Astrocyte (in vitro differentiated cells and primary cell): ENCODE measurements at regions not wholly inside any gene's neighbourhood (a gene's known extent, or its start where the extent isn't known, plus 50 kb on each side); places are given as distances from the start of the nearest gene placed in this dataset.

Experiments
- DNase-seq: peaks from one replicate; pipeline ENCODE4 v3.0.0-alpha.2; 2010; ENCODE audit warnings: low read depth
- FAIRE-seq: peaks from 2 replicates; lab custom pipeline; 2011; peaks lifted over from hg19 to GRCh38; lab: Jason Lieb, UNC
- H2AFZ ChIP-seq: 2 replicates; pipeline ENCODE4 v1.6.0; 2012; ENCODE audit warnings: low read depth, low read length, inconsistent platforms
- H3K27ac ChIP-seq: 2 replicates; pipeline ENCODE4 v1.5.1; 2011; ENCODE audit warnings: low read depth, low read length, inconsistent platforms
- H3K27me3 ChIP-seq: 2 replicates; pipeline ENCODE4 v1.6.0; 2011; ENCODE audit warnings: low read length, inconsistent platforms; ENCODE audit not compliant: insufficient read depth
- H3K36me3 ChIP-seq: 2 replicates; pipeline ENCODE4 v1.5.1; 2011; ENCODE audit warnings: low read length, inconsistent platforms; ENCODE audit not compliant: insufficient read depth
- H3K4me1 ChIP-seq: 2 replicates; pipeline ENCODE4 v1.5.1; 2011; ENCODE audit warnings: low read length, inconsistent platforms; ENCODE audit not compliant: insufficient read depth
- H3K4me2 ChIP-seq: 2 replicates; pipeline ENCODE4 v1.6.0; 2012; ENCODE audit warnings: low read length, inconsistent platforms
- H3K4me3 ChIP-seq: 2 replicates; pipeline ENCODE4 v1.5.1; 2011; ENCODE audit warnings: low read depth, mild to moderate bottlenecking, low read length, inconsistent platforms; ENCODE audit not compliant: insufficient read depth
- H3K79me2 ChIP-seq: 2 replicates; pipeline ENCODE4 v1.6.0; 2012; ENCODE audit warnings: mild to moderate bottlenecking, low read length, inconsistent platforms; ENCODE audit not compliant: insufficient read depth
- H3K9ac ChIP-seq: 2 replicates; pipeline ENCODE4 v1.6.0; 2012; ENCODE audit warnings: mild to moderate bottlenecking, low read length, inconsistent platforms
- H3K9me3 ChIP-seq: 2 replicates; pipeline ENCODE4 v1.5.1; 2012; ENCODE audit warnings: low read depth, mild to moderate bottlenecking, low read length, inconsistent platforms; ENCODE audit not compliant: insufficient read depth
- H4K20me1 ChIP-seq: 2 replicates; pipeline ENCODE4 v1.6.0; 2012; ENCODE audit warnings: low read length, inconsistent platforms; ENCODE audit not compliant: insufficient read depth
- H3K27ac Mint-ChIP-seq: one replicate; pipeline ENCODE4 v1.8.0; 2021; ENCODE audit warnings: mild to moderate bottlenecking, mixed read lengths; ENCODE audit not compliant: unreplicated experiment
- H3K27me3 Mint-ChIP-seq: one replicate; pipeline ENCODE4 v1.8.0; 2021; ENCODE audit warnings: low read depth, mixed read lengths; ENCODE audit not compliant: unreplicated experiment
- H3K36me3 Mint-ChIP-seq: one replicate; pipeline ENCODE4 v1.8.0; 2021; ENCODE audit warnings: low read depth, mixed read lengths; ENCODE audit not compliant: unreplicated experiment
- H3K4me1 Mint-ChIP-seq: one replicate; pipeline ENCODE4 v1.8.0; 2021; ENCODE audit warnings: low read depth, mixed read lengths; ENCODE audit not compliant: unreplicated experiment
- H3K4me3 Mint-ChIP-seq: one replicate; pipeline ENCODE4 v1.8.0; 2021; ENCODE audit warnings: mild to moderate bottlenecking, moderate library complexity, mixed read lengths; ENCODE audit not compliant: unreplicated experiment
- H3K9me3 Mint-ChIP-seq: one replicate; pipeline ENCODE4 v1.8.0; 2021; ENCODE audit warnings: mild to moderate bottlenecking, mixed read lengths; ENCODE audit not compliant: unreplicated experiment
- EZH2 ChIP-seq: IDR thresholded peaks from 2 replicates; pipeline ENCODE4 v1.6.1; 2012; ENCODE audit warnings: mild to moderate bottlenecking, low read length, inconsistent platforms; ENCODE audit not compliant: insufficient read depth
- TF ChIP-seq, protein P1 (sequence below): IDR thresholded peaks from 2 replicates; pipeline ENCODE4 v1.5.1; 2011; ENCODE audit warnings: low read depth, mild to moderate bottlenecking, inconsistent platforms, low read length, moderate library complexity; ENCODE audit not compliant: insufficient read depth

DNA sequence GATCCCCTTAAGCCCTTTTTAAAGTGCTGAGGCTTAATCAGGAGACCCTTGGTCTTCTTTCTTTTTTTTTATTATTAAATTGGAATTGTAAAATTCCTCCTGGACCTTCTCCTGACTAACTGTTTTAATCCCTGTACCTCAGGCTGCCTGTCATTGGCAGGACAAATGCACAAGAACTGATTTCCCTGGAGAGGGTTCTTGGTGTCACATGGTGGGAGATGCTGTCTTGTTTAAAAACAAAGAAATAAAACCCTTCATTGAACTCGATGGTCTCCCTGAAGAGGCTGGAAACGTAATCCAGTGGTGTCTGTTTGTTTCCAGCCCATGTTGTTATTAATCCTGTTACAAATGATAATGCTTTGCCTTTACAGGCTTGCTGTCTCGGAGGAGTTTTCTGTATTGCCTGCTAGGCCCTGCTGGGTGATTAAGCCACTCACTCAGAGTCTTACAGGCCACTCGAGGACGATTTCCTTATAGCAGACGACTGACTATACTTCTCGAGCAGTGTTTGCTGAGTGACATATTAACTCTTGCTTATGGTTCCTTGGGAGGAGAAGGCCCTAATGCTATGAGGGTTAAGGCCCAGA lies 100.5 kb upstream of the MGAT5 start:
- H3K27me3 ChIP-seq = no peaks in the 10 kb centered on the region
- DNase-seq (no peak), FAIRE-seq (no peak)
- no peak for TF ChIP-seq EZH2
- TF ChIP-seq, protein P1, sequence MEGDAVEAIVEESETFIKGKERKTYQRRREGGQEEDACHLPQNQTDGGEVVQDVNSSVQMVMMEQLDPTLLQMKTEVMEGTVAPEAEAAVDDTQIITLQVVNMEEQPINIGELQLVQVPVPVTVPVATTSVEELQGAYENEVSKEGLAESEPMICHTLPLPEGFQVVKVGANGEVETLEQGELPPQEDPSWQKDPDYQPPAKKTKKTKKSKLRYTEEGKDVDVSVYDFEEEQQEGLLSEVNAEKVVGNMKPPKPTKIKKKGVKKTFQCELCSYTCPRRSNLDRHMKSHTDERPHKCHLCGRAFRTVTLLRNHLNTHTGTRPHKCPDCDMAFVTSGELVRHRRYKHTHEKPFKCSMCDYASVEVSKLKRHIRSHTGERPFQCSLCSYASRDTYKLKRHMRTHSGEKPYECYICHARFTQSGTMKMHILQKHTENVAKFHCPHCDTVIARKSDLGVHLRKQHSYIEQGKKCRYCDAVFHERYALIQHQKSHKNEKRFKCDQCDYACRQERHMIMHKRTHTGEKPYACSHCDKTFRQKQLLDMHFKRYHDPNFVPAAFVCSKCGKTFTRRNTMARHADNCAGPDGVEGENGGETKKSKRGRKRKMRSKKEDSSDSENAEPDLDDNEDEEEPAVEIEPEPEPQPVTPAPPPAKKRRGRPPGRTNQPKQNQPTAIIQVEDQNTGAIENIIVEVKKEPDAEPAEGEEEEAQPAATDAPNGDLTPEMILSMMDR = no peak
- no peak overlapping the region for H3K9ac ChIP-seq
- H3K79me2 ChIP-seq = peaks cover 17% of the 10 kb centered on the region
- H2AFZ ChIP-seq = no peak overlapping the region
- H3K9me3 Mint-ChIP-seq = no peaks in the 10 kb centered on the region
- no peaks in the 10 kb centered on the region for H3K9me3 ChIP-seq
- H3K4me1 Mint-ChIP-seq = peaks cover 8% of the 10 kb centered on the region
- H3K4me1 ChIP-seq = no peaks in the 10 kb centered on the region
- H3K27ac Mint-ChIP-seq = no peak overlapping the region
- H4K20me1 ChIP-seq = peaks cover 4% of the 10 kb centered on the region
- H3K4me2 ChIP-seq = no peak overlapping the region
- H3K36me3 Mint-ChIP-seq = peaks cover 17% of the 10 kb centered on the region
- no peaks in the 10 kb centered on the region for H3K27me3 Mint-ChIP-seq
- H3K27ac ChIP-seq = no peak overlapping the region
- H3K4me3 ChIP-seq = no peak overlapping the region
- H3K4me3 Mint-ChIP-seq = no peak overlapping the region
- H3K36me3 ChIP-seq = no peaks in the 10 kb centered on the region

DNA sequence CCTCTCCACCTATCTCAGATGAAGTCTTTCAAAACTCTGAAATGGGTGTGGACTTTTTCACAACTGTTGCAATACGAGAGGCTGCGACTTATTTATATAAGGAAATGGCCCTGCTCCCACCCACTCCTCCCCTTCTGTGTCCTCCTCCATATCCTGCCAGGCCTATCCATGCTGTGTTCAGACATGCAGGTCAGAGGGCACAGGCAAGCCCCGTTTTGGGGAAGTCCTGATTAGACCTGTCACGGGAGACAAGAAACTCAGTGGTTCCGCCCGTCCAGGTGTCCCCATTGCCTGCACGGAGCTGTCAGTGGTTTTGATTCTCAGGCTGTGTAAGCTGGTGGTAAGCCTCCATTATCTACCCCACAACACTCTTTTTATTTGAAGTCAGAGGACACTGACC lies 99.6 kb upstream of the MGAT5 start:
- H3K4me3 ChIP-seq = no peak overlapping the region
- H3K27ac ChIP-seq = no peak overlapping the region
- peaks cover 4% of the 10 kb centered on the region for H4K20me1 ChIP-seq
- H2AFZ ChIP-seq = no peak overlapping the region
- no peak for FAIRE-seq
- H3K4me1 Mint-ChIP-seq = peaks cover 6% of the 10 kb centered on the region
- no peak overlapping the region for H3K4me3 Mint-ChIP-seq
- no peak overlapping the region for H3K4me2 ChIP-seq
- H3K27ac Mint-ChIP-seq = no peak overlapping the region
- H3K36me3 Mint-ChIP-seq = peaks cover 17% of the 10 kb centered on the region
- H3K79me2 ChIP-seq = peaks cover 12% of the 10 kb centered on the region
- no peak for DNase-seq
- H3K27me3 Mint-ChIP-seq = no peaks in the 10 kb centered on the region
- TF ChIP-seq, protein P1 = no peak
- no peak for TF ChIP-seq EZH2
- no peaks in the 10 kb centered on the region for H3K4me1 ChIP-seq
- no peak overlapping the region for H3K9ac ChIP-seq
- H3K9me3 ChIP-seq = no peaks in the 10 kb centered on the region
- no peaks in the 10 kb centered on the region for H3K36me3 ChIP-seq
- no peaks in the 10 kb centered on the region for H3K27me3 ChIP-seq
- H3K9me3 Mint-ChIP-seq = no peaks in the 10 kb centered on the region

DNA sequence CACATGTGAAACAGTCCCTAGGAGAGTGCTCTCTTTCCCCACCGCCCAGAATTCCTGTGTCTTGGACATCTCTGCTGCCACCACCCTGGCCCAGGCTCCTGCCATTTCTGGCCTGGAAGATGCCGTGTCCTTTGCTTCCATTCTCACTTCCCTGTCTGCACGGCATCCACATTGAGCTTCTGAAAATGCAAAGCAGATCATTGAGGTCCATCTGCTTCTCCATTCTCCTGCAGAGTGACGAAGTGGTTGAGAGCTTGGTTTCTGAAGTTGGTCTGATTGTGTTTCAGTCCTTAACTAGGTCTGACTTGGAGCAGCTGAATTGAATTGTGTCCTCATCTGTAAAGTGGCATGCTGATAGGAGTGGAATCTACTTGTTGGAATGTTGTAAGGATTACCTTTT lies 98.7 kb upstream of the MGAT5 start:
- Histone ChIP-seq H3K27ac (no peak overlapping the region), H3K4me3 (no peak overlapping the region), H3K79me2 (peaks cover 12% of the 10 kb centered on the region), H3K4me1 (no peaks in the 10 kb centered on the region), H2AFZ (no peak overlapping the region), H3K4me2 (no peak overlapping the region), H3K9me3 (no peaks in the 10 kb centered on the region), H4K20me1 (peaks cover 4% of the 10 kb centered on the region), H3K36me3 (no peaks in the 10 kb centered on the region), H3K27me3 (no peaks in the 10 kb centered on the region), H3K9ac (no peak overlapping the region)
- Mint-ChIP-seq H3K27me3 (no peaks in the 10 kb centered on the region), H3K4me1 (peaks cover 7% of the 10 kb centered on the region), H3K4me3 (no peak overlapping the region), H3K9me3 (no peaks in the 10 kb centered on the region), H3K27ac (no peak overlapping the region), H3K36me3 (peaks cover 17% of the 10 kb centered on the region)
- DNase-seq (no peak), FAIRE-seq (no peak)
- TF ChIP-seq EZH2 = no peak
- TF ChIP-seq, protein P1 = no peak
